ENCODE measurements at regions not wholly inside any gene's neighbourhood (a gene's known extent, or its start where the extent isn't known, plus 50 kb on each side); places are given as distances from the start of the nearest gene placed in this dataset.
"Not testable (repeated sequence)": the region's sequence is repeated elsewhere in the genome, so short reads cannot be mapped to it uniquely, and the experiment has no call there.

- DNase-seq = no peak
Measured at GRCh38 chr2:195570329-195570728, 86.7 kb upstream of the SLC39A10 start.

- DNase-seq = no peak
Measured at GRCh38 chr2:195569255-195569654, 87.8 kb upstream of the SLC39A10 start.

- DNase-seq = not testable (repeated sequence)
Measured at GRCh38 chr2:195564625-195565135, 92.3 kb upstream of the SLC39A10 start.

- DNase-seq = no peak
Measured at GRCh38 chr2:195563857-195564512, 93.0 kb upstream of the SLC39A10 start.

GRCh38 chr2:195562570-195563566 lies 94.2 kb upstream of the SLC39A10 start:
- no peak for DNase-seq

- DNase-seq = no peak
Measured at GRCh38 chr2:195561116-195561921, 95.7 kb upstream of the SLC39A10 start.

- no peak for DNase-seq
Measured at GRCh38 chr2:195560209-195560895, 96.7 kb upstream of the SLC39A10 start.

GRCh38 chr2:195559431-195559914 lies 97.6 kb upstream of the SLC39A10 start:
- DNase-seq = peak in 1 of 2 donors; percentile 89

- DNase-seq = no peak
Measured at GRCh38 chr2:195555971-195556370, 101.1 kb upstream of the SLC39A10 start.

- DNase-seq = peak in 1 of 2 donors; percentile 60
Measured at GRCh38 chr2:195552581-195552980, 104.4 kb upstream of the SLC39A10 start.

- no peak for DNase-seq
Measured at GRCh38 chr2:195548198-195548940, 108.7 kb upstream of the SLC39A10 start.

- DNase-seq = not testable (repeated sequence)
Measured at GRCh38 chr2:195547268-195547840, 109.7 kb upstream of the SLC39A10 start.

GRCh38 chr2:195545811-195546210 lies 111.2 kb upstream of the SLC39A10 start:
- no peak for DNase-seq

GRCh38 chr2:195543902-195544894 lies 112.8 kb upstream of the SLC39A10 start:
- peak in 1 of 2 donors; percentile 79 for DNase-seq

- DNase-seq = peak in 1 of 2 donors; percentile 6
Measured at GRCh38 chr2:195543063-195543462, 114.0 kb upstream of the SLC39A10 start.

GRCh38 chr2:195542067-195542466 lies 115.0 kb upstream of the SLC39A10 start:
- no peak for DNase-seq

- no peak for DNase-seq
Measured at GRCh38 chr2:195538937-195539336, 118.1 kb upstream of the SLC39A10 start.

GRCh38 chr2:195537811-195538210 lies 119.2 kb upstream of the SLC39A10 start:
- no peak for DNase-seq

- DNase-seq = no peak
Measured at GRCh38 chr2:195536906-195537305, 120.1 kb upstream of the SLC39A10 start.
